ENCODE measurements at regions not wholly inside any gene's neighbourhood (a gene's known extent, or its start where the extent isn't known, plus 50 kb on each side); places are given as distances from the start of the nearest gene placed in this dataset.
"Not testable (repeated sequence)": the region's sequence is repeated elsewhere in the genome, so short reads cannot be mapped to it uniquely, and the experiment has no call there.

GRCh38 chrY:11070250-11071113 is 1542.8 kb downstream of the TSPY10 start (continued):
- no peak for TF ChIP-seq NANOG (IDR thresholded peaks at IDR 0.05; ENCODE audit: borderline replicate concordance)
- no peak for TF ChIP-seq ZNF331 (CRISPR knock-in tag; IDR thresholded peaks at IDR 0.05; ENCODE audit: low read depth)
- TF ChIP-seq JUNB (IDR thresholded peaks at IDR 0.05; ENCODE audit: unreplicated experiment): no peak
- TF ChIP-seq CTCF (conservative IDR thresholded peaks at IDR 0.05; ENCODE audit: low read depth in 2 of 2): no peak
- no peak for TF ChIP-seq EZH2phosphoT487 (IDR thresholded peaks at IDR 0.05; ENCODE audit: unreplicated experiment)

GRCh38 chrY:11085801-11086200 is 1558.1 kb downstream of the TSPY10 start:
- H3K79me2 ChIP-seq (replicated peaks; ENCODE audit: insufficient read depth); H3K4me3 ChIP-seq; H3K4me2 ChIP-seq; H4K20me1 ChIP-seq (replicated peaks; ENCODE audit: insufficient read depth); ATAC-seq; H3K27ac Mint-ChIP-seq; H3K27me3 ChIP-seq (ENCODE audit: insufficient read depth); H3K4me3 Mint-ChIP-seq; H3K27ac ChIP-seq (ENCODE audit: low read depth); H2AFZ ChIP-seq; H3K27me3 Mint-ChIP-seq (ENCODE audit: insufficient read depth, low read depth, poor library complexity); DNase-seq (ENCODE audit: low spot score); H3K9me2 ChIP-seq (ENCODE audit: insufficient read depth); H3F3A ChIP-seq (replicated peaks; ENCODE audit: low read depth); H3K4me1 Mint-ChIP-seq; H3K4me1 ChIP-seq (ENCODE audit: insufficient read depth); H3K36me3 ChIP-seq (ENCODE audit: insufficient read depth); H3K36me3 Mint-ChIP-seq (ENCODE audit: low read depth): not testable (repeated sequence)
- peaks cover 73% of the 10 kb centered on the region for H3K9me3 Mint-ChIP-seq

GRCh38 chrY:11097498-11097897 is 1569.8 kb downstream of the TSPY10 start:
- H2AFZ ChIP-seq; H3K4me1 Mint-ChIP-seq; H3K4me1 ChIP-seq (ENCODE audit: insufficient read depth); H4K20me1 ChIP-seq (replicated peaks; ENCODE audit: insufficient read depth); H3K79me2 ChIP-seq (replicated peaks; ENCODE audit: insufficient read depth); H3K4me2 ChIP-seq; DNase-seq (ENCODE audit: low spot score); H3K27ac ChIP-seq (ENCODE audit: low read depth); H3K36me3 ChIP-seq (ENCODE audit: insufficient read depth); H3K27me3 ChIP-seq (ENCODE audit: insufficient read depth); H3K4me3 ChIP-seq; H3K27ac Mint-ChIP-seq; ATAC-seq; H3K9me2 ChIP-seq (ENCODE audit: insufficient read depth); H3K27me3 Mint-ChIP-seq (ENCODE audit: insufficient read depth, low read depth, poor library complexity); H3F3A ChIP-seq (replicated peaks; ENCODE audit: low read depth); H3K36me3 Mint-ChIP-seq (ENCODE audit: low read depth); H3K4me3 Mint-ChIP-seq: not testable (repeated sequence)
- H3K9me3 Mint-ChIP-seq: peaks cover 65% of the 10 kb centered on the region

GRCh38 chrY:11098419-11098818 is 1570.7 kb downstream of the TSPY10 start:
- H3K79me2 ChIP-seq (replicated peaks; ENCODE audit: insufficient read depth); H3F3A ChIP-seq (replicated peaks; ENCODE audit: low read depth); H3K36me3 Mint-ChIP-seq (ENCODE audit: low read depth); H3K27me3 Mint-ChIP-seq (ENCODE audit: insufficient read depth, low read depth, poor library complexity); H3K4me1 ChIP-seq (ENCODE audit: insufficient read depth); H3K27ac ChIP-seq (ENCODE audit: low read depth); H3K9me2 ChIP-seq (ENCODE audit: insufficient read depth); H2AFZ ChIP-seq; H3K4me3 ChIP-seq; H3K27ac Mint-ChIP-seq; H3K4me3 Mint-ChIP-seq; DNase-seq (ENCODE audit: low spot score); ATAC-seq; H3K36me3 ChIP-seq (ENCODE audit: insufficient read depth); H3K4me1 Mint-ChIP-seq; H3K4me2 ChIP-seq; H4K20me1 ChIP-seq (replicated peaks; ENCODE audit: insufficient read depth); H3K27me3 ChIP-seq (ENCODE audit: insufficient read depth): not testable (repeated sequence)
- H3K9me3 Mint-ChIP-seq: peaks cover 69% of the 10 kb centered on the region
